NCI-H524 treated with DMSO at 0.1 percent for 48 hours (cell line): ENCODE measurements at regions not wholly inside any gene's neighbourhood (a gene's known extent, or its start where the extent isn't known, plus 50 kb on each side); places are given as distances from the start of the nearest gene placed in this dataset.

Experiments
- DNase-seq: peaks from one replicate; lab custom pipeline; 2025; lab: John Stamatoyannopoulos, UW

- DNase-seq = no peak
Measured at GRCh38 chr2:760001-760400, 82.8 kb upstream of the TMEM18 start.

- DNase-seq = no peak
Measured at GRCh38 chr2:758073-758820, 81.0 kb upstream of the TMEM18 start.

GRCh38 chr2:753123-753522 lies 75.9 kb upstream of the TMEM18 start:
- no peak for DNase-seq

- no peak for DNase-seq
Measured at GRCh38 chr2:751474-751873, 74.3 kb upstream of the TMEM18 start.

GRCh38 chr2:750628-751027 lies 73.4 kb upstream of the TMEM18 start:
- DNase-seq = no peak

- no peak for DNase-seq
Measured at GRCh38 chr2:747762-748351, 70.7 kb upstream of the TMEM18 start.

GRCh38 chr2:746697-747096 lies 69.5 kb upstream of the TMEM18 start:
- DNase-seq = no peak

GRCh38 chr2:744088-744487 lies 66.9 kb upstream of the TMEM18 start:
- DNase-seq = no peak

- DNase-seq = no peak
Measured at GRCh38 chr2:742221-742620, 65.0 kb upstream of the TMEM18 start.

- no peak for DNase-seq
Measured at GRCh38 chr2:741195-741496, 63.9 kb upstream of the TMEM18 start.

GRCh38 chr2:740322-741194 lies 63.4 kb upstream of the TMEM18 start:
- peak; percentile 93 for DNase-seq

- DNase-seq = peak; percentile 73
Measured at GRCh38 chr2:739864-740321, 62.7 kb upstream of the TMEM18 start.

- DNase-seq = no peak
Measured at GRCh38 chr2:736939-737338, 59.7 kb upstream of the TMEM18 start.

GRCh38 chr2:735670-736218 lies 58.5 kb upstream of the TMEM18 start:
- DNase-seq = no peak

GRCh38 chr2:734496-734895 lies 57.3 kb upstream of the TMEM18 start:
- DNase-seq = no peak

- DNase-seq = no peak
Measured at GRCh38 chr2:733495-733894, 56.3 kb upstream of the TMEM18 start.

GRCh38 chr2:733001-733400 lies 55.8 kb upstream of the TMEM18 start:
- DNase-seq = no peak

GRCh38 chr2:731711-732110 lies 54.5 kb upstream of the TMEM18 start:
- no peak for DNase-seq

- DNase-seq = no peak
Measured at GRCh38 chr2:729376-729861, 52.2 kb upstream of the TMEM18 start.

GRCh38 chr2:728165-728564 lies 51.0 kb upstream of the TMEM18 start:
- DNase-seq = no peak

GRCh38 chr2:727071-727470 lies 49.9 kb upstream of the TMEM18 start:
- DNase-seq = no peak
